Fibroblast of lung (primary cell): ENCODE measurements at regions not wholly inside any gene's neighbourhood (a gene's known extent, or its start where the extent isn't known, plus 50 kb on each side); places are given as distances from the start of the nearest gene placed in this dataset.
A peak's percentile ranks its signal among the peaks of the same experiment; 100 is the strongest.

Experiments used
- DNase-seq, 2 donors: peaks; one replicate each; pipeline versions ENCODE4 v3.0.0 to v3.0.0-alpha.2; 2010; ENCODE audit warnings: low read depth in 2 of 2
- H2AFZ ChIP-seq: 2 replicates; pipeline ENCODE4 v1.5.1; 2012; ENCODE audit warnings: low read length, control low read depth, inconsistent platforms
- H3K27ac ChIP-seq: 2 replicates; pipeline ENCODE4 v1.5.1; 2011; ENCODE audit warnings: low read length, control low read depth; ENCODE audit not compliant: insufficient read depth
- H3K27me3 ChIP-seq: 2 replicates; pipeline ENCODE4 v1.5.1; 2011; ENCODE audit warnings: mild to moderate bottlenecking, low read length; ENCODE audit not compliant: control insufficient read depth, insufficient read depth
- H3K36me3 ChIP-seq: 2 replicates; pipeline ENCODE4 v1.5.1; 2011; ENCODE audit warnings: low read length; ENCODE audit not compliant: control insufficient read depth, insufficient read depth
- H3K4me1 ChIP-seq: 2 replicates; pipeline ENCODE4 v1.5.1; 2011; ENCODE audit warnings: low read length; ENCODE audit not compliant: control insufficient read depth, insufficient read depth; ENCODE audit errors: extremely low read depth
- H3K4me2 ChIP-seq: 2 replicates; pipeline ENCODE4 v1.5.1; 2011; ENCODE audit warnings: low read length, control low read depth; ENCODE audit not compliant: insufficient read depth; ENCODE audit errors: extremely low read depth
- H3K4me3 ChIP-seq, 4 experiments: fragments of 200-600 bp in 1 of 4; sonication (generic) in 1 of 4; replicated peaks in 1 of 4; 2 replicates each; pipeline ENCODE4 v1.5.1; 2011 to 2016; ENCODE audit warnings: low read length in 4 of 4, low read depth in 3 of 4, mild to moderate bottlenecking in 3 of 4, control low read depth in 2 of 4, inconsistent platforms in 1 of 4, mixed read lengths in 1 of 4; ENCODE audit not compliant: insufficient read depth in 1 of 4; ENCODE audit errors: control extremely low read depth in 1 of 4
- H3K79me2 ChIP-seq: 2 replicates; pipeline ENCODE4 v1.5.1; 2012; ENCODE audit warnings: mild to moderate bottlenecking, low read length, inconsistent platforms; ENCODE audit not compliant: control insufficient read depth, insufficient read depth
- H3K9ac ChIP-seq: 2 replicates; pipeline ENCODE4 v1.5.1; 2011; ENCODE audit warnings: mild to moderate bottlenecking, low read length, control low read depth; ENCODE audit not compliant: insufficient read depth
- H3K9me3 ChIP-seq: 2 replicates; pipeline ENCODE4 v1.5.1; 2012; ENCODE audit warnings: low read depth, low read length; ENCODE audit not compliant: control insufficient read depth, insufficient read depth
- H4K20me1 ChIP-seq: 2 replicates; pipeline ENCODE4 v1.5.1; 2011; ENCODE audit warnings: low read length; ENCODE audit not compliant: control insufficient read depth, insufficient read depth; ENCODE audit errors: extremely low read depth
- CTCF ChIP-seq, 2 donors: IDR thresholded peaks in 1 of 2; conservative IDR thresholded peaks in 1 of 2; 1 replicate in 1 of 2; 2 replicates in 1 of 2; pipeline ENCODE4 v1.5.1; 2011 to 2012; ENCODE audit warnings: low read length in 2 of 2, control low read depth in 1 of 2, inconsistent platforms in 1 of 2, low read depth in 1 of 2, mild to moderate bottlenecking in 1 of 2
- EZH2 ChIP-seq: IDR thresholded peaks from 2 replicates; pipeline ENCODE4 v1.5.1; 2012; ENCODE audit warnings: low read length, control low read depth, mild to moderate bottlenecking; ENCODE audit errors: missing control alignments

GRCh38 chrX:63404332-63404731 lies 53.2 kb upstream of the SPIN4 start:
- Histone ChIP-seq H3K27ac (no peak overlapping the region), H3K4me1 (no peaks in the 10 kb centered on the region), H3K27me3 (no peaks in the 10 kb centered on the region), H3K4me3 (no peak overlapping the region), H2AFZ (no peak overlapping the region), H3K79me2 (no peaks in the 10 kb centered on the region), H3K9me3 (no peaks in the 10 kb centered on the region), H4K20me1 (no peaks in the 10 kb centered on the region), H3K36me3 (no peaks in the 10 kb centered on the region), H3K9ac (no peak overlapping the region), H3K4me2 (no peak overlapping the region)
- no peak for TF ChIP-seq CTCF (conservative IDR thresholded peaks at IDR 0.05 in 1 of 2, IDR thresholded peaks at IDR 0.05 in 1 of 2; ENCODE audit: low read depth in 1 of 2, low read length in 2 of 2)
- TF ChIP-seq EZH2, result no peak
- DNase-seq, result no peak

- Histone ChIP-seq H3K4me2 (no peak overlapping the region), H3K9me3 (no peaks in the 10 kb centered on the region), H3K79me2 (no peaks in the 10 kb centered on the region), H3K4me3 (no peak overlapping the region), H3K4me1 (no peaks in the 10 kb centered on the region), H2AFZ (no peak overlapping the region), H3K9ac (no peak overlapping the region), H4K20me1 (no peaks in the 10 kb centered on the region), H3K27ac (no peak overlapping the region), H3K36me3 (no peaks in the 10 kb centered on the region), H3K27me3 (no peaks in the 10 kb centered on the region)
- peak in 1 of 2 donors; percentile 0 for DNase-seq
- TF ChIP-seq CTCF (conservative IDR thresholded peaks at IDR 0.05 in 1 of 2, IDR thresholded peaks at IDR 0.05 in 1 of 2; ENCODE audit: low read depth in 1 of 2, low read length in 2 of 2), result no peak
- no peak for TF ChIP-seq EZH2
These were observed 51.0 kb upstream of the SPIN4 start for GRCh38 chrX:63402106-63402505.
